Astrocyte (in vitro differentiated cells and primary cell): ENCODE measurements at regions not wholly inside any gene's neighbourhood (a gene's known extent, or its start where the extent isn't known, plus 50 kb on each side); places are given as distances from the start of the nearest gene placed in this dataset.

Experiments used
- CTCF ChIP-seq: IDR thresholded peaks from 2 replicates; pipeline ENCODE4 v1.5.1; 2011; ENCODE audit warnings: low read depth, mild to moderate bottlenecking, inconsistent platforms, low read length, moderate library complexity; ENCODE audit not compliant: insufficient read depth
- EZH2 ChIP-seq: IDR thresholded peaks from 2 replicates; pipeline ENCODE4 v1.6.1; 2012; ENCODE audit warnings: mild to moderate bottlenecking, low read length, inconsistent platforms; ENCODE audit not compliant: insufficient read depth

- no peak for TF ChIP-seq CTCF
- TF ChIP-seq EZH2: no peak
Observed at GRCh38 chr17:31598921-31599571, 207.6 kb downstream of the RAB11FIP4 start.
